ENCODE measurements at regions not wholly inside any gene's neighbourhood (a gene's known extent, or its start where the extent isn't known, plus 50 kb on each side); places are given as distances from the start of the nearest gene placed in this dataset.
"Not testable (repeated sequence)": the region's sequence is repeated elsewhere in the genome, so short reads cannot be mapped to it uniquely, and the experiment has no call there.

DNA sequence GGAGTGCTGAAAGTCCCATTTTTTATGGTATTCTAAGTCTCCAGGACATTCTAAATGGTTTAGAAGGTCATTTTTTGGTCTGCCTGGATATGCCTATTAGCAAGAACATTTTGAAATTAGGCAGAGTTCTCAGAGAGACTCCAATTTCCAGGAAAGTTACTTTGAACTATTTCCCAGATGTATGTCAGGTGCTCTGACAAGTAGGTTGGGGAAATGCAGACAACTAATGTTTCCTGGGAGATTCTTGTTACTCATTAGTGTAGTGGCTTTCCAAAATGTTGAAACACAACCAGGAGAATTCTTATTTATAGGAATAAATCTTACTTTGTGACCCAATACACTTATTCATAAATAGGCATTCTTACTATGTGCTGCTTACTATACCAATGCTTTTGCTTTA is 268.4 kb downstream of the ZNF37A start:
- DNase-seq (ENCODE audit: low spot score): not testable (repeated sequence)

DNA sequence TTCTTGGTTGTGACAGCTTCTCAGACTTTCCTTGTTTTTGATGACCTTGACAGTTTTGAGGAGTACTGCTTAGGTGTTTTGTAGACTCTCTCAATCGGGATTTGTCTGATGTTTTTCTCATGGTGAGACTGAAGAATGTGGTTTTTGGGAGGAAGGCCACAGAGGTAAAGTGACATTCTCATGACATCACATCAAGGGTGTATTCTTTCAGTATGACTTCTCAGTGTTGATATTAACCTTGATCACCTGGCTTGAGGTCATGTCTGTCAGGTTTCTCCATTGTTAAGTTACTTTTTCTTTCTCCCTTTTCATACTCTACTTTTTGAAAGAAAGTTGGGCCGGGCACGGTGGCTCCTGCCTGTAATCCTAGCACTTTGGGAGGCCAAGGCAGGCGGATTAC is 269.9 kb downstream of the ZNF37A start:
- not testable (repeated sequence) for DNase-seq (ENCODE audit: low spot score)

DNA sequence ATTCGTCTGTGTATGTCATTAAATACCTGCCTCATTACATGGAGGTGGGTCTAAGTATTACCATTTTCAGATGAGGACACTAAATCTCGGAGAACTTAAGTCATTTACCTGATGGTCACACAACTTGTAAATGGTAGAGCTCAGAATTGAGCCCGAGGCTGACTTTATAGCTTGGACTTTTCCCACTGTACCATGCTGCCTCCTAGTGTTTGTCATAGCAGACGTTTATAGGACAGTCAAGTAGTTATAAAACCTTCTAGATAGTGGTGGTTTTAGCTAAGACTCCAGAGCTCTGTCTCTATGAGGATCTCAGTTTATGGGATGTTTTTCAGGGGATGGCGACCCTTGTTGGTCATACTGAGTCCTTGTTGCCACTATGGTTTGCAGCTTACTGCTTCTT is 271.8 kb downstream of the ZNF37A start:
- DNase-seq (ENCODE audit: low spot score): peak; percentile 14

DNA sequence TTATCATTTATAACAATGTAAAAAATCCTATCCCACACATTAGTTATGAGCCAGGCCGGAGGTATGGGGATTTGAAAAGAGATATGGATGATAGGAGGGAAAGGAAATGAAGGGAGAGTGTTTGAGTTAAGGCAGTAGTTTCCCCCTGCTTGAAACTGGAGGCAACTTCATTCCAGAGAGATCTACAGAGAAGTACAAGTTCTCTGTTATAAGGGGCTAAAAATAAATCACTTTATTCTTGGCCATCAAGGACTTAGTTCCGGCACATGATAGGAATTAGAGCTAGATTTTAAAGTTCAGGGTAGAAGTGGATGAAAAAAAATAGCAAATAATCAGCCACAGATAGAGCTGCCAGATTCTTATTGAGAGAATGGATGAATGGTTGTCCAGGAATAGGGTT is 289.7 kb downstream of the ZNF37A start:
- DNase-seq (ENCODE audit: low spot score): not testable (repeated sequence)

DNA sequence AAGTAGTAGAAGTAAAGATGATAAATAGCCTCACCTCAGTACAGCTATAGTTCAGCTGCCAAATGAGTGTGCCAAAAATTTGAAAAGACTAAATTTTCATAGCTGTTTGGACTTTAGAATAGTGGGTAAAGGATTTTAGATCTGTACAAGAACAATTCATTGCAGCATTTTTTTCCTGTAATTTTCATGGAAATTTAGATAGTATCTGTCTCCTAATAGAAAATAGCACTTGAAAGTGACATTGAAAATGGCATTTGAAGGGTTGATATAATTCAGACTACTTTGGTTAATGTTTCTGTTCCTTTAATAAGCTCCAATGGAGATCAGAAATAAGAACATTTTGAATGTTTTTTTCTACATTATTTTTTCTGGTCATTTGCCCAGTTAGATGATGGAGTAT is 292.7 kb downstream of the ZNF37A start:
- not testable (repeated sequence) for DNase-seq (ENCODE audit: low spot score)

DNA sequence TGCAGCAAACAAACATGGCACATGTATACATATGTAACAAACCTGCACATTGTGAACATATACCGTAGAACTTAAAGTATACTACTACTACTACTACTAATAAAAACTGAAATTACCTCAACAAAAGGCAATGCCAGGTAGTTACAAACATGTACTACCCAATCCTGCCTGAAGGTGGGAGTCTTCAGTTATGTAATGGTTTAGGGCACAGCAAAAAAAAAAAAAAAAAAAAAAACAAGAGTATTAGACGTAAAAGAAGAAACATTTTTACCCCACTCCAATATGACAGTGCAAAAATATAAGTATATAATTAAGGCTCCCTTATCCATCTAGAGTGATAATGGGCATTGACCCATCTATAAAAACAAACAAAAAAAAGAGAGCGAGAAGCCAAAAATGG is 296.6 kb downstream of the ZNF37A start:
- DNase-seq (ENCODE audit: low spot score): not testable (repeated sequence)

DNA sequence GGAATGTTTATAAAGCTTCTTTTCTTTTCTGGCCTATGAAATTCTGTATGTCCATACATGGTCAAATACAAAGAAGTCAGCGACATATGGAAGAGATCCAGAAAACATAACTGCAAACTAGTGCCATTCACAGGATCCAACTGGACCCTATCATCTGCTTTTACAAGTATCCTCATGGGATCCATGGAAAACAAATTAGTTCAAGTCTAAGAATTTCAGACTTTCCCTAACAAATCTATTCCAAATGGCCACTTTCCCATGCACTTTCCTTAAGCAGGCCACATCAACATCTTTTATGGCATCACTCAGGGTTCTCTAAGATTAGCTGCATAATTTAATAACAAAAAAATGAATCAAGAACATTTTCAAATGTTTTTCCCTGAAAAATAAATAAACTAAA is 301.3 kb downstream of the ZNF37A start:
- not testable (repeated sequence) for DNase-seq (ENCODE audit: low spot score)

DNA sequence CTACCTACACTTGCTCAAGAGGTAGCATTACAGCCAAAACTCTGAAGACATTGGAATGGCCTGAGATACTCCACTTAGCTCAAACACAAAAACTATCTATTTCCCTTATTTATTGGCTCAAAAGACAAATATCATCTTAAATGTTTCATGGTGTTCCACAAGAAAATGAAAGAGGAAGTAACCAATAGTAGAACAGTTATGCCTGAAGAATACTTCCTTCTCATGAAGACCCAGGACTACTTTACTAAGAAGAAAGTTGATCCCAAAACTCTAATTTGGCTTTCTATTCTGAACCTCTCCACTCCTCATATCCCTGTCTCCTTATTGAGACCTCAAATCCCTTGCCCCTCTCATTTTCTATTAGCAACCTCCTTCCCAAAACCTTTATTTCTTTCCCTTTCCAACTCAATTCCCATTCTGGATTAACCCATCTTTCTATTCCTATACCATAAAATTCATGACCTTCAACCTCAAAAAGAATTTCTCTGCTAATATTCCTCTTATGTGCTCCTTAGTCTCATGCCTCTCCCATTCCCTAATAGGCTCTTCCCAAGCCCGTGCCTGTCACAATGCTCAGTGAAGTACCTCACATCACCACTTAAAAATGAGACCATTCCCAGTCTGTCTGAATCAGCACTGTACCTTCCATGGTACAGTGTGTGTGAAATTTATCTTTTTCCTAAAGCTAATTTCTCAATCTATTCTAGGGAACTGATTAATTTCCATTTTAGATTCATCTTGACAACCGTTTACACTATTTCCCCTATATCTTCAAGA is 302.2 kb downstream of the ZNF37A start:
- DNase-seq (ENCODE audit: low spot score): not testable (repeated sequence)

DNA sequence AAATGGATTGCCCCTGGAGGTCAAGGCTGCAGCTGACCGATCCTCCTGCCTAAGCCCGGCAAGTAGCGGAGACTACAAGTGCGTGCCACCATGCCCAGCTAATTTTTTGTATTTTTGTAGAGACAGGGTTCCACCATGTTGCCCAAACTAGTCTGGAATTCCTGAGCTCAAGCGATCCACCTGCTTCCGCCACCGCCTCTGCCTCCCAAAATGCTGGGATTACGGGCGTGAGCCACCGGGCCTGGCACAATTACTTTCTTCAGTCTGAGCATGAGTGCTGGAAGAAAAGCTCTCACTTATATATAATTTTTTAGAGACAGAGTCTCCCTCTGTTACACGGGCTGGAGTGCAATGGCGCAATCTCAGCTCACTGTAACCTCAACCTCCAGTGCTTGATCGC is 307.4 kb downstream of the ZNF37A start:
- DNase-seq (ENCODE audit: low spot score): not testable (repeated sequence)

DNA sequence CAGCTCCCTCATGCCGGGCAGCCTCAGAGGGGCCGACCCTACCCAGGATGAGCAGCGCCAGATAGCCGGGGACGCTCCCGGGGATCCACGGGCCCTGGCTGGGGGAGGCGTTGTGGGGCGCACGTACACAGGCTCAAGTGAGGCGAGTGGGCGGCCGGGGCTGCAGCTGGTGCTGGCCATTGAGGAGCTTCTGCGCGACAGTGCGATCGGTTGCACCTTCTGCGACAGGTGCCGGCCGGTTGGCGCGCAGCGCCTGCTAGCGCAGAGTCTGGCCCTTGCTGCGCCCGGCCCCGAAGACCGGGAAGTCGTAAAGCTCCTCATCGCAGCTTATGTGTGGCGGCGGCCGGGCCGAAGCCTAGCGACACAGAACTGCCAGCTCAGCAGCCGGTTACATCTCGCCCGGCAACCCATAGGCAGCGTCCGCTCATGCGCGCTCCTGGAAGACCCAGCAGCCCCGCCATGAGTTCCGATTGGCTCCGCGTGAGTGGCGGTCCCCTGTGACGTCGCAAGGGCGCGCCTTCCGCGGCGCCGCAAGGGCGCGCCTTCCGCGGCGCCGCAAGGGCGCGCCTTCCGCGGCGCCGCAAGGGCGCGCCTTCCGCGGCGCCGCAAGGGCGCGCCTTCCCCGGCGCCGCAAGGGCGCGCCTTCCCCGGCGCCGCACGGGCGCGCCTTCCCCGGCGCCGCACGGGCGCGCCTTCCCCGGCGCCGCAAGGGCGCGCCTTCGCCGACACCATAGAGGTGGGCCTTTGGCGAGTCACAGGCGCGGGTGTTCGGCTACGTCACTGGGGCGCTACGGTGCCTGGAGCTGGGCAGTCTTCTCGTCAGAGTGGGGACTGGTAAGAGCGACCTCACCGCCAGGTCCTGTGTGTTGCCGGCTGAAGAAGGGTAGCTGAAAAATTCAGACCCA is 308.6 kb downstream of the ZNF37A start:
- DNase-seq (ENCODE audit: low spot score): peak; percentile 60

DNA sequence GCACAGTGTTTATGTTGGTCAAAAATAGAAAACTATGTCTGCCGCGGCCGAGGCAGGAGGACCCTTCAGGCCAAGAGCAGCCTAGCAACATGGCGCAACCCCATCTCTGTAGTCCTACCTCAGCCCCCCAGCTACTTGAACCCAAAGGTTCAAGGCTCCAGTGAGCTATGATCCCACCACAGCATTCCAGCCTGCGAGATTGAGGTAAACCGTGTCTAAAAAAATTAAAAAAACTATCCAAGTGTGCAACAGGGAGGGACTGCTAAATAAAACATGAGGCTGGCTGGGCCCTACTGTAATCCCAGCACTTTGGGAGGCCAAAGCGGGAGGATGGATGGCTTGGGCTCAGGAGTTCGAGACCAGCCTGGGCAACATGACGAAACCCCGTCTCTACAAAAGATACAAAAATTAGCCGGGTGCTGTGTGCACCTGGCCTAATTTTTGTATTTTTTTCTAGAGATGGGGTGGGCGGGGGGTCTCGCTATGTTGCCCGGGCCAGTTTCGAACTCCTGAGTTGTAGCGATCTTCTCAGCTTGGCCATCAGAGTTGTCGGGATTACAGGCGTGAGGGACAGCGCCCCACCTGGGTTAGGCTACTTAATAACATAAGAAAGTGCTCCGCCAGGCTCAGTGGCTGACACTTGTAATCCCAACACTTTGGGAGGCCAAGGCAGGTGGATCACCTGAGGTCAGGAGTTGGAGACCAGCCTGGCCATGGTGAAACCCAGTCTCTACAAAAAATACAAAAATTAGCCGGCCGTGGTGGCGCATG is 309.4 kb downstream of the ZNF37A start:
- DNase-seq (ENCODE audit: low spot score): not testable (repeated sequence)

DNA sequence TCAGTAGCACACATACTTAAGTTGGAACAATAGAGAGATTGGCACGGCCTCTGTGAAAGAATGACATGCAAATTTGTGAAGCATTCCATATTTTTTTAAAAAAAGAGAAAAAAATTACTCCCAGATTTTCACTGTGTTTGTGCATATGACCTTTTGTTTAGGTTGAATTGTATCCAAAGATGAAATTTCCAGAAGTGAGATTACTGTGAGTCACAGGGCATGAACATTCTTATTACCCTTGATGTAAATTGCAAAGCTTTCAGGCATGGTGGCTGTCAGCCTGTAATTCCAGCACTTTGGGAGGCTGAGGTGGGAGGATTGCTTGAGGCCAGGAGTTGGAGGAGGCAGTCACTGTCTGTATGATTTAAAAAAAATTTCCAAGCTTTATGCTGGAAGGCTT is 329.5 kb downstream of the ZNF37A start:
- DNase-seq (ENCODE audit: low spot score): not testable (repeated sequence)

DNA sequence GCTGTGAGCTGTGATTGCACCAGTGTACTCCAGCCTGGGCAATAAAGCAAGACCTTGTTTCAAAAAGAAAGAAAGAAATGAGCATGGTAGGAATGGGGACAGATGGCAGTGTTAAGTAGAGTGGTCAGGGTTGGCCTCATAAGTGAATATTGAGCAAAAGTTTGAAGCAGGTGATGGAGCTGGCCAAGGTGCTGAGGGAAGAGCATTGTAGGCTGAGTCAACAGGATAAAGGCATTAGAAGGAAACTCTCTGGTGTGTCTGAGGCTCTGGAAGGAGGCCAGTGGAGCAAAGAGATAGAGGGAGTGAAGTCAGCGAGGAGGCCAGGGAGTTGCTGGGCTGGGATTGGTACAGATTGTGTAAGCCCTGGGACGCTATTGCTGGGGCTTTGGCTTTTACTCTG is 336.1 kb downstream of the ZNF37A start:
- not testable (repeated sequence) for DNase-seq (ENCODE audit: low spot score)

DNA sequence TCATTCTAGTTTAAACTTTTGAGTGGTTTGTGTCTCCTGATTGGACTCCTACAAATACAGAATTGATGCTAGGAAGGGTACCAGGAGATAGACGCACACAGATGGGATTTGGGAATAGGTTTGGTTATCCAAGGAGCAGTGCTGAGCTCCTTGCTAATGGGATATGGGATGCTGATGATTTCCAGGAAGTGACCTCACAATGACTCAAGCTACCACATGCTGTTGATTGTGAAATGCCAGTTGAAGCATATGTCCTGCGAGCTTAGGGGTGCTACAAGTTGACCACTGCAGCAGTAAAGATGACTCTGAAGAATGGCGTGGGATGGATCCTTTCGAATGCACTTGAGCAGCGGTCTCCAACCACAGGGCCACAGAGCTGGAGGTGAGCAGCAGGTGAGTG is 343.2 kb downstream of the ZNF37A start:
- DNase-seq (ENCODE audit: low spot score): not testable (repeated sequence)

DNA sequence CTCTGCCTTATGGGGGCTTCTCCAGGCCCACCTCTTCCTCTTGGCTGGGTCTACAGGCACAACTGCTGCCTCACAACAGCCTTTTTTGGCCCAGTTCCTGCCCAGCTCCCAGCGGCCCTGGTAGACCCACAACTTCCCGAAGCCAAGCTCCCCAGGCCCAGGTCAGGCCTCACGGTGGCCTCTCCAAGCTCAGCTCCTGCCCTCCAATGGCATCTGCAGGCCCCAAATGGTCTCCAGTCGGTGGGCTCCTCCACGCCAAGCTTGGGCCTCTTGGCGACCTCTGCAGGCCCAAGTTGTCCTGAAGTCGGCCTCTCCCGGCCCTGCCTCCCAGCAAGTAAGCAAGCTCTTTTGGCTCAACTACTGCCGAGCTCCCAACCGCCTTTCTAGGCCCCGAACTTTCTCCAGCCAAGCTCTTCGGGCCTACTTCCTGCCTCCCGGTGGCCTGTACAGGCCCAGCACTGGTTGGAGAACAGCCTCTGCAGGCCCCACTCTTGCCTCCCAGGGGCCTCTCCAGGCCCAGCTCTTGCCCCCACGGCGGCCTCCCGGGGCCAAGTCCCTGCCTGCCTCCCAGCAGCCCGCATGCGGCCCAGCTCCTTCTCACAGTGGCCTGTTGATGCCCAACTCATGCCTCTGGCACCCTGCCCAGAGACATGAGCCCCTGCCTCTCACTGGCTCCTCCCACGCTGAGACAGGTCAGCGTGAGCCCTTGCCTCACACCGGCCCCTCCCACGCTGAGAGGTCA is 354.6 kb downstream of the ZNF37A start:
- DNase-seq (ENCODE audit: low spot score): not testable (repeated sequence)

DNA sequence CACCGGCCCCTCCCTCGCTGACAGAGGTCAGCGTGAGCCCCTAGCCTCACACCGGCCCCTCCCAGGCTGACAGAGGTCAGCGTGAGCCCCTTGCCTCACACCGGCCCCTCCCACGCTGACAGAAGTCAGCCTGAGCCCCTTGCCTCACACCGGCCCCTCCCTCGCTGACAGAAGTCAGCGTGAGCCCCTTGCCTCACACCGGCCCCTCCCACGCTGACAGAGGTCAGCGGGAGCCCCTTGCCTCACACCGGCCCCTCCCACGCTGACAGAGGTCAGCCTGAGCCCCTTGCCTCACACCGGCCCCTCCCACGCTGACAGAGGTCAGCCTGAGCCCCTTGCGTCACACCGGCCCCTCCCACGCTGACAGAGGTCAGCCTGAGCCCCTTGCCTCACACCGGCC is 355.5 kb downstream of the ZNF37A start:
- DNase-seq (ENCODE audit: low spot score): not testable (repeated sequence)

DNA sequence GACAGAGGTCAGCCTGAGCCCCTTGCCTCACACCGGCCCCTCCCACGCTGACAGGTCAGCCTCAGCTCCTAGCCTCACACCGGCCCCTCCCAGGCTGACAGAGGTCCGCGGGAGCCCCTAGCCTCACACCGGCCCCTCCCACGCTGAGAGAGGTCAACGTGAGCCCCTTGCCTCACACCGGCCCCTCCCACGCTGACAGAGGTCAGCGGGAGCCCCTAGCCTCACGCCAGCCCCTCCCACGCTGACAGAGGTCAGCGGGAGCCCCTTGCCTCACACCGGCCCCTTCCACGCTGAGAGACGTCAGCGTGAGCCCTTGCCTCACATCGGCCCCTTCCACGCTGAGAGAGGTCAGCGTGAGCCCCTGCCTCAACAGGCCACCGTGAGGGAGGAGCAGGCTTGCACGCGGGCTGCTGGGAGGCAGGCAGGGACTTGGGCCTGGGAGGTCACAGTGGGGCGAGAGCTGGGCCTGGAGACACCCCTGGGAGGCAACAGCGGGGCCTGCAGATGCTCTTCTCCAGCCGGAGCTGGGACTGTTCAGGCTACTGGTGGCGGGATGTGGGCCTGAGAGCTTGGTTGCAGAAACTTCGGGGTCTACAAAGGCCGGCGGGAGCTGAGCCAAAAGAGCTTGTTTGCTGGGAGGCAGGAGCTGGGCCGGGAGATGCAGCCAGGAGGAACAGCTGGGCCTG is 356.4 kb downstream of the ZNF37A start:
- DNase-seq (ENCODE audit: low spot score): not testable (repeated sequence)

DNA sequence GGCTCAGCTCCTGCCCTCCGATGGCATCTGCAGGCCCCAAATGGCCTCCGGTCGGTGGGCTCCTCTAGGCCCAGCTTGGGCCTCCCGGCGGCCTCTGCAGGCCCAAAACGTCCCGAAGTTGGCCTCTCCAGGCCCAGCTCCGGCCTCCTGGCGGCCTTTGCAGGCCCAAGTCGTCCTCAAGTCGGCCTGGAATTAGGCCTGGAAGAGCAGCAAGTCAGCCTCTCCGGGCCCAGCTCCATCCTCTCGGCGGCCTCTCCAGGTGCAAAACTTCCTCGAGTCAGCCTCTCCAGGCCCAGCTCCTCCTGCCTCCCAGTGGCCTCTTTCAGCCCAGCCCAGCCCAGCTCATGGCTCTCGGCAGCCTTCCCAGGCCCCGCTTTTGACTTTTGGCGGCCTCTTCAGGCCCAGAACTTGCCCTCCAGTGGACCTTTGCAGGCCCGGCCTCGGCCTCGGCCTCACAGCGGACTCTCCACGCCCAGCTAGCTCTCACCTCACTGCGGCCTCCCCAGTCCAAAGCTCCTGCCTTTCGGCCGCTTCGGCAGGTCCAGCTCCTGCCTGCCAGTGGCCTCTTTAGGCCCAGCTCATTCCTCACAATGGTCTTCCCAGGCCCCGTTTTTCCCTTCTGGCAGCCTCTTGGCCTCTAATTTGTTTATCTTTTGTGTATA is 357.3 kb downstream of the ZNF37A start:
- DNase-seq (ENCODE audit: low spot score): not testable (repeated sequence)

Data from D341Med (cell line).